Cardiac fibroblast (primary cell): ENCODE measurements at regions not wholly inside any gene's neighbourhood (a gene's known extent, or its start where the extent isn't known, plus 50 kb on each side); places are given as distances from the start of the nearest gene placed in this dataset.

Experiments
- DNase-seq, 2 donors: peaks; one replicate each; pipeline versions ENCODE4 v3.0.0 to v3.0.0-alpha.2; 2010; ENCODE audit warnings: low read depth in 2 of 2
- H3K4me3 ChIP-seq, 2 donors: replicated peaks in 1 of 2; 1 replicate in 1 of 2; 2 replicates in 1 of 2; pipeline ENCODE4 v1.5.1; 2011; ENCODE audit warnings: low read depth in 2 of 2, low read length in 2 of 2, mild to moderate bottlenecking in 2 of 2, moderate library complexity in 1 of 2
- CTCF ChIP-seq: IDR thresholded peaks from one replicate; pipeline ENCODE4 v1.5.1; 2011; ENCODE audit warnings: low read depth, mild to moderate bottlenecking, low read length, inconsistent platforms

DNA sequence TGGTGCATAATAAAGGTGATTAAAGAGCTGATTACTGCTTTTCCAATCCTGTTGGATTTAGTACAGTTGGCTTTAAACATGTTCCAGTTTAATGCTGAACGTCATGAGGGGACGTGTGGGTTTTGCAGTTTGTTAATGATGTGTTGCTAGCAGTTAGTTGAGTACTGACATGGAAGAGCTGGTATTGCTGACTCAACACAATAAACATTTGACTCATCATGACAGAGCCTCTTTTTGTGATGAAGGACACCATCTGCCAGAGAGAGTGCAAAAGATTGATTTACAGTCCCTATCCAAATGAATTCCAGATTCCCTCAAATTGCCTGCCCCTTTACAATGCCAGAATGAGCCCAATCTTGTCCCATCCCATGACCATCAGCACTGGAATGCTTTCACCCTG lies 346.2 kb upstream of the PRICKLE1 start:
- peak in 1 of 2 donors; percentile 39 for DNase-seq
- no peak for TF ChIP-seq CTCF
- no peak overlapping the region for H3K4me3 ChIP-seq

- no peak for TF ChIP-seq CTCF
- H3K4me3 ChIP-seq, result no peak overlapping the region
- DNase-seq, result peak in 1 of 2 donors; percentile 4
Observed at GRCh38 chr12:42935090-42935489, 345.5 kb upstream of the PRICKLE1 start.

DNA sequence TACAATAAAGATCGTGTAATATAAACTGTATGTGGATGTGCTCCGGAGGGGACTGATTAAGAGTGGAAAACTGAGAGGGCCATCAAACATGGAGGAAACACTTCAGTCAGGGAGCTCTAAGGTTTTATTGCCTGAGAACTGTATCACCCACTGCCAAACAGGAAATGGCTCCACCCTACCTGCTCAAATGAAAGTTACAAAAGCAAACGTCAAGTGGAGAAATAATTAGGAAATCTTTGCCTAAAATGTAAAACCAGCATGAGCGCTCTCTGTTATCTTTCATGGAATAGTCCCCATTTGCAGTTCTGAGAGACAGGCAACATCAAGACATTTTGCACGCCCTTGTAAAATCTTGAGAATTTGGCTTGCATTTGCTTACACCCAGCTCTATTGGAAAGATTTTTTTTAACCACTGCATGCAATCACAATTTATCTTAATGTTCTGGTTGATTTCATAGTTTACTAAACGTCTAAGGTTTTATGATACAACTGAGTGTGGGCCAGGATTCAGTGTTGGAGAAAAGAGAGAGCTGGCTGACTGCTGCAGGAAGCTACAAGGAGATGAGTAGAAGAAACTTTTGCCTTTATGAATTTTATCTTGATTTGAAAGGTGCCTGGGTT lies 344.0 kb upstream of the PRICKLE1 start:
- TF ChIP-seq CTCF, result no peak
- DNase-seq, result no peak
- H3K4me3 ChIP-seq, result no peak overlapping the region

GRCh38 chr12:42932936-42933335 lies 343.4 kb upstream of the PRICKLE1 start:
- H3K4me3 ChIP-seq, result no peak overlapping the region
- TF ChIP-seq CTCF, result no peak
- no peak for DNase-seq

DNA sequence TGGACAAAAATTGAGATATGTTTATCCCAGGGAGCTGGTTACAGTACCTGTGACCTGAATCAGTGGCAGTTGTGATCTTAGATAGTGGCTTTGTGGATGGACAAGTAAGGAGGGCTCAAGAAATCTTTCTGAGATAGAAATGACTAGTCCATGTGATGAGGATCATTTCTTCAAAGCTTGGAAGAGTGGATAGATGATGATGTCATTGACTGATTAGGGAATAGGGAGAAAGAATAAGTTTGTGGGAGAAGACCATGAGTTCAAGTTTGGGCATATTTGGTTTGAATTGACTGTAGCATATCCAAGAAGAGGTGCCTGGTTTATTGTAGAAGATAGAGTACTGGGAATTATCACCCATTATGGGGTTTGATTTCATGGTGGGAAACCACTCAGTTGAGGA lies 336.7 kb upstream of the PRICKLE1 start:
- DNase-seq, result no peak
- TF ChIP-seq CTCF, result no peak
- H3K4me3 ChIP-seq, result no peak overlapping the region

GRCh38 chr12:42924482-42924881 lies 334.9 kb upstream of the PRICKLE1 start:
- TF ChIP-seq CTCF, result no peak
- H3K4me3 ChIP-seq, result no peak overlapping the region
- DNase-seq, result no peak

- DNase-seq, result no peak
- no peak overlapping the region for H3K4me3 ChIP-seq
- TF ChIP-seq CTCF, result no peak
Observed at GRCh38 chr12:42923583-42923982, 334.0 kb upstream of the PRICKLE1 start.
